NCI-H1436 treated with DMSO at 0.1 percent for 48 hours (cell line): ENCODE measurements at regions not wholly inside any gene's neighbourhood (a gene's known extent, or its start where the extent isn't known, plus 50 kb on each side); places are given as distances from the start of the nearest gene placed in this dataset.

Experiments
- DNase-seq: peaks from one replicate; lab custom pipeline; 2025; lab: John Stamatoyannopoulos, UW

DNA sequence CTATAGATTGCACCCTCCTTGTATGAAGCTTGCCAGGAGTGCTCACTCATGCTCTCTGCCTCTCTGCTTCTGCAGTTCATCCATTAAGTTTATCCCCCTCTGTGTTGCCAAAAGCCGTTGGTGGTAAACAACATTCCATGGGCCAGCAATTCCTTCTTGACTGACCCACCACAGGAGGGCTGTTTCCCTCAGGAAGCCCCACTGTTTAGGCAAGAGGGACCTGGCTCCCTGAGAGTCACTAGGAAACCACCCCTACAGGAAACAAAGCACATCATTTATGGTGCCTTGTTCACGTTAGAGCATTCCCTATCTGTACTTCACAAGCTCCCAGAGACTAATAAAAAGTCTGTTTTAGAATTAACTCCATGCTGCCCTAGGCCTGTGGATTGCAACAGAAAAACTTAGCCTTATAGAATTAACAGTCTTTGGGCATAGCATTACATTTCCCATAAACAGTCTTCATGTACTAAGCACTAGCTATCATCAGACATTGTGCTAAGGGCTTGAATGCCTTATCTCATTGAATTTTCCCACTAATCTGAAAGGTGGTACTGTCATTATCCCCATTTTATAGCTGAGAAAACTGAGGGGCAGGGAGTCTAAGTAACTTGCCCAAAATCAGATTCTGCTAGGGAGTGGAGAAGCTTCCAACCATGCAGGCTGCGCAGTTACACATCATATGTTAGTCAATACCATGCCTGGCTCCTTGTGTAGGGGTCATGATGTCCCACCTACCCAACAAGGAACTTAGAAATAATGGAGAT, 149.9 kb downstream of the SHQ1 start:
- no peak for DNase-seq

DNA sequence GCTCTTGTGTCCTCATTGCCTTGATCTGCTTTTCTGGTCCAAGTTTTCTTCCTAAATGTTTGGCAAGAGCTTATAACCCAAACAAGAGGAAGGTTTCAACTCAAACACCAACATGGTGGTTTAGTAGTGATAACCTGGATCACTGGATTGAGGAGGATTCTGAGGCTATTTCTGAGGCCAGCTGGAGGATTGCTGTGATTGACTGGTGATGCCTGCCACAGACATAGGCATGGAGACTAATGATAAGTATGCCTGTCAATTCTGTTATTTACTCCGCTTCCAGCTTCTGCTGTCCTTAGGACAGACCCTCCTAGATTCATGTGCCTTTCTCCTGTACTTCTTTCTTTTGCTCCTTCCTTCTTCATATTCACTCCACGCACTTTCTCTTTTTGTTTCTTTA, 150.5 kb downstream of the SHQ1 start:
- DNase-seq = no peak

DNA sequence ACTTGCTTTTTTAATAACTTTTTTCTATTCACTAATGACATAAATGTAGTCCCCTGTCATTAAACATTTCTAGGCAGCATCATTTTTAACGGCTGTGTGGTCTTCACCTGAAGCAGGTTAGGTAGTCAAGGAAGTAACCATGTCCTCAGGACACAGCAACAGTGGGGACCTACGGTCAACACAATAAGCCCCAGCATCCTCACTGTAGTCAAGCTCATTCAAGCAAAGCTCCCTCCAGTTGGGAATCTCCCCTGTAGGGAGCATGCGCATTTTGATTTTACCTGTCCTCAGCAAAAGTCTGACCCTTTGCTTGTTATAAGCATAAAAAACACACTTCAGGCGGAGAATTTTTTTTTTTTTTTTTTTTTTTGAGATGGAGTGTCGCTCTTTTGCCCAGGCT, 151.4 kb downstream of the SHQ1 start:
- no peak for DNase-seq

DNA sequence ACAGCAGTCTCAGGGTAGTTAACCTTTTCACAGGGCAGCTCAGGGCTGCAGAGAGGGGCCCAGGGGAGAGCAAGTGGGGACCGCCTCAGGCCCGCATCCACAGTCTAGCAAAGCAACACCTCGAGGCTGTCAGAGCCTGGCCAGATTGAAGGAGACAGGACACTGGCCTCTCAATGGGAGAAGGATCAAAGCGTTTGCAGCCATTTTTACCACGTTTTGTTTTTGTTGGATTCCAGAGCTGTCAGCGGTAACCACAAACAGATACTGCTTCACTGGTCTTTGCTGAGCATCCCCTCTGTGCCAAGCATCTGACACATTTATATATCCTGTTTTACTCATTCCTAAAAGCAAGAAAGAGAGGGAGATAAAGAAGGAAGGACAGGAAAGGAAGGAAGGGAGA, 153.8 kb downstream of the SHQ1 start:
- DNase-seq = no peak

DNA sequence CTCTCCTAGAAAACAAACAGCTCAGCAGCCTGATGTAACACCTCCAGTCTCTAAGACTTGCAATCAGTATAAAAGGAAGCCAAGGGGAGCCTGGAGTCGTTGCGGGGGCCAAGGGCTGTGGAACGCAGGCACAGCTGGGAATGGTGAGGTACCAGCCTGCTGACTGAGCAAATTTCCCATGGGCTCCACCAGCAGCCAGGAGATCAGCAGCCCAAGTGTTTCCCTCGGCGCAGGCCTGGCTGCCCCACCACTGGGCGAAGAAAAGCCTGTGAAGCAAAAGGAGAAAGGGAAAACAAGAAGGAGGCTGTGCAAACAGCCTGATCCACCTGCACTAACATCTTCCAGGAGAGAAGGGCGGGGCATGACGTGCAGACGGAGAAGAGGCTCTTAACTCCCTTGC, 155.3 kb downstream of the SHQ1 start:
- DNase-seq = no peak

DNA sequence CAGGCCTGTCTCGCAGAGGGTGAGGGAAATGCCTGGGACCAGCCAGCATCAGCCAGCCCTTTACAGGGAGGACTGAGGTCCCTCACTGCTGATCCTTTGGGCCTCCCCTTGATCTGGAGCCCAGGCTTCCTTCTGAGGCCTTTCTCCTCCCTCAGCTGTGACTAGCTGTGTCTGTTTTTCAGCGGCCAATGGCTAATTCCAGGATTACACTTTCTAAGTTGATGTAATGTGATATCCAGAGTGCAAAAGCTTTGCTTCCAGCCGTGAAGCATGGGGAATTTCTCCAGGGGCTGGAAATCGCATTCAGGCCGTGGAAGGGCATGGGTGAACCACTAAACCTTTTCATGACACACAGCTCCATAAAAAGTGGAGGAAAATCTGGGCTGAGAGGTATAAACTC, 157.6 kb downstream of the SHQ1 start:
- DNase-seq = no peak

DNA sequence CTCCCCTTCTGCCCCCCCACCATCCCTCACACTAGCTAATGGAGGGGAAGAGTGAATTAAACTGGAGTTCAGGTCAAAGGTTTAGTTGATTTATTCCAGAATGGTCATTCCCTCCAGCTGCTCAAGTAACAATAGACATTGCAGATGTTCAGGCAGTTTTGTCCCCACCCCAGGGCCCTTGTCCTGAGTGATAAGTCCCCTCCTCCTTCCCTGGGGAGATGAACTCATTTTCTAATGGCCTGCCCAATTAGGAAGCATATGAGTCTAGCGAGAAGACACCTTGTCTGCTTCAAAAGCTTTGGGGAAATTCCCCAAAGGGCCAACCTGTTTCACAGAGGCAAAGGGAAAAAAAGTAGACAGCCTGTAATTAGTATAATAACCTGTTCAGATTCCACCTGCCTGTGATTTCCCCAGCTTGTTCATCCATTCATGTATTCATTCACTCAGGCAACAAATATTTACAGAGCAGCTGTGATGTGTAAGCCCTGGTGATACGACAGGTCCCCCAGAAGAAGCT, 165.3 kb downstream of the SHQ1 start:
- DNase-seq = peak; percentile 84

DNA sequence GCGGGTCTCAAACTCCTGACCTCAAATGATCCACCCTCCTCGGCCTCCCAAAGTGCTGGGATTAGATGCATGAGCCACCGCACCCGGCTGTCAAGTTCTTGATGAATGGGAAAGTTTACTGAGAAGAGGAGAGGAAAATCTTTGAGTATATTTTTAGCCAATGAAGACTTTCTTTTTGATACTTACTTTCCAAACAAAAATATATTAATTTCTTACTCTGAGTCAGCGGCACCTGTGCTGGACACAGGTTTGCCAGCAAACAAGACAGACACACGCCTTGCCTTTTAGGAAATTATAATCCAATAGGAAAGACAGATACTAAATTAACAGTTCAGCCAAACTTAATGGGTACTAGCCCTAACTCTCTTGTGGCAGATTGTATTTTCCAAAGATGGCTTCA, 166.6 kb downstream of the SHQ1 start:
- no peak for DNase-seq

DNA sequence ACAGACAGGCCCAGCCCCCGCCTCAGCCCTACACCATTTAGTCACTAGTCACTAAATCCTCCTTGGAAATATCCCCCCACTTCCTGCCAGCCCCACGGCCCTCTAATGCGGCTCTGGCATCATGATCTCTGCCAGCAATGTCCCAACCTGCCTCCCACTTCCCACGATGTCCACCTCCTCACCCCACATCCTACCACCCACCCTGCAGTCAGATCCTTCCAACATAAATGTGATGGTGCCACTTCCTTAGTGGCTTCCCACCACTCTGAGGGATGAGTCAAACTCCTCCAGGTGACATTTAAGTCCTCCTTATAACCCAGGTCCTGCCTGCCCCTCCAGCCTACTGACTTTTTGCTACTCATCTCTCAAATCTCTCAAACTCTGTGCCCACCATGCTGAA, 167.5 kb downstream of the SHQ1 start:
- no peak for DNase-seq

DNA sequence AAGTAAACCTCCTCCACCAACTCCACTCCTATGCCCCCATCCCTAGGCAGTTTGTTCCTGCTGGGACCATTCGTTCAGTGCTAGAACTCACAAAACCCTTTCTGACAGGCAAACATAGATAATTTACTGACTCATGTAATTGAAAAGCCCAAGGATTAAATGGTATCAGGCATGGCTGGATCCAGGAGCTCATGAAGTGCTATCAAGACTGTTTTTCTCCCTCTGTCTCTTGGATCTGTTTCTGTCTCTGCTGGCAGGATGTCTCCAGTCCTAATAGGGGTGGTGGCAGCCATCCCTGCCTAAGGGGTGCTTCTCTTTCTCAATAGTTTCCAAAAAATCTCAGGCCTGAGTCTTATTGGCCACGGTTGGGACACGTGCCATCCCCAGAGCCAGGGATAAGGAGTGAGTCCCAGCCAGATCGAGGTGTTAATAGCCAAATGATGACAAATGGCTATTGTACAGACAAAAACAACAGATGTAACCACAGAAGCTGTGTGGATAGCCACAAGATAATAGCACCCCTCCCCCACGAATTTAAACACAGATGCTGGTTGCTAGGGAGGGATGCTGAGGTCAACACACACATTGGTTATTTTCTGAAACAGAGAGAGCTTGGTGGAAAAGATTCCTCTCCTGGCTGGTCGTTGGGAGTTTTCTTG, 168.6 kb downstream of the SHQ1 start:
- DNase-seq = no peak

DNA sequence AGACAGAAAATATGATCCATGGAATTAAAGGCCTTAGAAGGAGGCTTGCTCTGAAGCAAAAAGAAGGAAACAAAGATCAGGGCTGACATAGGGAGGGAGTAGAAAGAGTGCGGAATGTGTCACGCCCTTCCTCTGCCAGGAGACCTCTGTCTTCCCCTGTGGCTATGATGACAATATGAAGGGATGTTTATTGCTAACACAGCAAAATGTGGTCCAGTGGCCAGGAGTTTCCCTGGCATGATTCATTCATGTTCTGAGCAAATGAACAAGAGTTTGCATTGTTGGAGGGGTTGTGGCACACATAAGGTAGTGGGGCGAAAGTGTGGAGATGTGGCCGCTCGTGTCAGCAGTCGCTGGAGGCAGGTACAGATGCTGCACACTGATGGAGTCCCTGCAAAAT, 169.4 kb downstream of the SHQ1 start:
- no peak for DNase-seq

DNA sequence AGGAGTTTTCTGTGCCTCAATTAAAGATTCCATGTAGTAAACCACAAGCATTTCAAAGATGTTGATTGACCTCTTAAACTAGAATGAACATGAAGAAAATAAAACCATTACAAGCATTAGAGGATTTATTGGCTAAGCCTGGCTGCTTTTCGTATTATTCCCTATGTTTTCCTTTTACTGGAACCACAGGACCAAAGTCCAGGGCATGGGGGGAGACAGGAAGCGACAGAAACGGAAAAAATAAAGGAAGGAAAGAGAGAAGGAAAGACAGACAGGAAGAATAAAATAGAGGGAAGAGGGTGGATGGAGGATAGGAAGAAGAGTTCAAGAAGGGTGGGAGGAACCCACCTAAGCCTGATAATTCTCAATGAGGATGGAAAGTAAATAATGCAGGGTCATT, 169.9 kb downstream of the SHQ1 start:
- DNase-seq = no peak

DNA sequence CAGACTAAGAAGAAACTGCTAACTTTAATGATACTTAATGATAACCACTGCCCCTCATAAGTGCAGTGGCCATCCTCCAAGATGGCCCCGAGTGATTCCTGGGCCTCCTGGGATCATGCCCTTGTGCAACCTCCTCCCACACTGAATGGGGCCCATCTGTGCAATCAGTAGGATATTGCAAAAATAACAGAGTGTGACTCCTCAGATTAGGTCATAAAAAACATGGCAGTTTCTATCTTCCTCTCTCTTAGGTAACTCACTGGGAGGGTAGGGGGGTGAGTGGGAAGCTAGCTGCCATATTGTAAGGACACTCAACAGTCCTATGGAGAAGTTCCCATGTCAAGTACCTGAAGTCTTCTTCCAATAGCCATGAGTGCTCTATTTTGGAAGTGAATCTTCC, 173.0 kb downstream of the SHQ1 start:
- no peak for DNase-seq

DNA sequence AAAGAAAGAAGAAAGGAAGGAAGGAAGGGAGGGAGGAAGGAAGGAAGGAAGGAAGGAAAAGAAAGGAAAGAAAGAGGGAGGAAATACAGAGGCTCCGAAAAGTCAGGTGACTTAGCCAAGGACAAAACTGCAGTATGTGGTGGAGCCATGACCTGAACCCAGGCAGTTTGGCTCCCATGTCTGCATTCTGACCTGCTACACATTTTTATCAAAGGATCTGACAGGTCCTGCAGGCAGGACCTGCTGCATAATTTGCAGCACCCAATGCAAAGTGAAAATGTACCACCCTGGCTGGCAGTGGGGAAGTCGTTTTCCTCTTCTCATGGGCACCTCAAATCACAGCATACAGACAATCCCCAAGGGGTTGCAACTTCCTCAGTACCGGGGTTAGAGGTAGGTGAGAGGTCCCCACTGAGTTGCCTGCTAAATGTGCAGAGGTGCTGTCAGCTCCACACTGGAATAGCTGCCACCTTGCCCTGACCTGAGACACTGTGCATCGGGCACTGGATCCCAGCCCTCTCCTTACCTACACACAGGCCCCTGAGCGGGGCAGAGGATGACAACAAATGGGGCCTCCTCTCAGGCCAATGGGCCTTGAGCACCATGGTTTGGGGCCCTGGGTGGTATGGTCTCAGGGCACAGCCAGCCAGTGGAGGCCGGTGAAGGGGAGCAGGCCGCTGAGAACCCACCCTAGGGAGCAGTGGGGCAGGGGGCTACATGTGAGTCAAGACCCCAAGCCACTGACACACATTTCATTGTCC, 175.1 kb downstream of the SHQ1 start:
- no peak for DNase-seq

DNA sequence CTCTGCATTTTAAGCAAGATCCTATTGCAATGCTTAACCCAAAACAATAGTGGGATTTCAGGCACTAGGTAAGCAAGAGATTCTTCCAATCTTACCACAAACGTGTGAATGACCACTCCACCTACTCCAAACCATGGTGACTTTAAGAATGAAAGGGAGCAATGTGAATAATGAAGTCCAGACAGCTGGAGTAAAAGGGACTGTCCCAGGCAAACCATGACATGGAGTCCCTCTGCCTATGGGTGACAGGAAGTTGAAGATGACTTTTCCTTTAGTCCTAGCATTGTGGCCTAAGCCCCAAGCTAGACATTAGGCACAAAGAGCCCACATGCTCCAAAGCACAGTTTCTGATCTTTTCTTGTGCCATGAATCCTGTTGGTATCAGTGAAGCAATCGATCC, 179.0 kb downstream of the SHQ1 start:
- DNase-seq = no peak

DNA sequence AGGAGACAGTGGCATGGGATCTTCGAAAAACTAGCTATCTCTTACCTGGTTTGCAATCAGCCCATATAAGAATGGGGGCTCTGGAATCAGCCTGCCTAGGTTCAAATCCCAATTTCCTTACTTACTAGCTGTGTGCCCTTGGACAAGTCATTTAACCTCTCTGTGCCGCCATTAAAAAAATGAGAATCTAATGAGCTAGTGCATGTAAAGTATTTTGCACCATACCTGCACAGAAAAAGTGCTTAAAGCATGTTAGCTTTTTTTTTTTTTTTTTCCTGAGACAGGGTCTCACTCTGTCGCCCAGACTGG, 181.8 kb downstream of the SHQ1 start:
- DNase-seq = no peak

DNA sequence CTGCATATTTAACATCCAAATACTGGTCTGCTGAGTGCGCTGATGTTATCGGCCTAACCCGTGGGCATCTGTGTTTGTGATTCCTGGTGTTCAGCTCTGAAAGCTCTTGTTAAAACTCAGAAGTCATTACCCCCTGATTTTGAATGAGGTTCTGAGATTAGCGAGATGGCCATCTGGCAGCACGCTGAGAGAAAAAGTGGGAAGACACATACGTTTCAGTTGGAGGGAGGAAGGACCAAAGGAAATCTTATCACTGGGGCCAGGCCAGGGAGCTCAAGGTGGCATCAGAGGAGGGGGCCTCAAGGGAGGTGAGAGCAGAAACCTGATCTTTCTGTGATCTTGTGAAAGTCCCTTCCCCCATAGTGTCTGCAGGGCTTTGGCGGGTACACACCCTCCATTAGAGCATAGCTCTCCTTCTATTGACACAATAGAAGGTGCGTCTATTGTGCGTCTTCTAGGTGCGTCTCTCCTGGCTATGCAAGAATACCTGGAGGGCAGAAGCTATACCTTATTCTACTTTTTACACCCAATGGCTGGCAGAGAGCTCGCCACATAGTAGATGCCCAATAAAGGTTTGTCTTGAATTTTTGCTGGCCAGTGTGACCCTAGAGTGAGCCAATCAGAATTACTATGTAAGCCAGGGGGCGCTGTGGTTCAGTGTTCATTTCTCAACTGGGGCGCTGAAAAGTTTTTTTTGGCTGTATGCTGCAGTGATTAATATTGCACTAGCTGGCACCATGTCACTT, 182.4 kb downstream of the SHQ1 start:
- DNase-seq = no peak

DNA sequence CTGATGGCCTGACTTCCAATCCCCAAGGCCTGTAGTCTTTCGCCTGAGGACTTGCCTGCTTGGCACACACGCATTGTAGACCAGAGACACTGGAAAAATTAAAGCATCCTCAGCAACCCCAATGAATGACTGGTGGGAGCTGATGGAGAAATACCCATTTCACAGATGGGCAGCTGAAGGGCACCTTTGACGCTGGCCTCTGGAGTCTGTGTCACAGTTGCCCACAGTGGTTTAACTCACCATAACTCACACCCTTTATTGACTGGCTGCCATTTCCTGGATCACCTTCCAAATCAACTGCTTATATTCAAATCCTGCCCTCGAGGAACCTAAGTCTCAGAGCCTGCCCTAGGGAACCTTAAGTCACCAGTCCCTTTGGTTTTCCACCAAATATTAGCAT, 183.1 kb downstream of the SHQ1 start:
- no peak for DNase-seq

DNA sequence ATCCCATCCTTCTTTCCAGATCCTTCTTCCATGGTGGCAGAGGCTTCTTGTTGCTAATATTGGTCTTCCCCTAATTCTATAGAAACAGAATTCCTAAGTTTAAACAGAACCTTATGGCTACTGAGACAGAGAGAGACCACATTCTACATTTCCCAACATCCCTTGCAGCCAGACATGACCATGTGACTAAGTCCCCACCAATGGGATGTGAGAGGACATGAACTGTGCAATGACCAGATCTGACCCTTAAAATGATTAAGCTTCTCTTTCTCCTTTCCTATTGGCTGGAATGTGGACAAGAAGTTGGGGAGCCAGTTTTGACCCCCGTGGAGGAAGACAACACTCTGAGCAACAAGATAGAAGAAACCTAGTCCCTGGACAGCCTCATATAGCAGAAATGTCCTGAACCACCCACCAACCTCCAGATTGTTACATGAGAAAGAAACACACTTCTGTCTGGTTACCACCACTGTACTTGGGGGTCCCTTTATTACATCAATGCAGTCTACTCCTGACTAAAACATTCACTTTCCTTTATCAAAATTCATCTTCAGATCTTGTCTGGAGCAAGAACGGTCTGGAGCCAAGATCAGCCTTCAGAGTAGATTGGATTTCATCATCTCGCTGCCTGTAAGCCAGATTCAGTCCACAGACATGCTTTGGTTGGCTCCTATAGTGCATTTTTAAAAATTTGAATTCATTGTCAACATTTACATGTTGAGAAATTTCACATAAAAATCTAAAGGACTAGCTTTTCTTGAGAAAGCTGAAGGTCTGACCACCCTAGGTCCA, 183.9 kb downstream of the SHQ1 start:
- no peak for DNase-seq

DNA sequence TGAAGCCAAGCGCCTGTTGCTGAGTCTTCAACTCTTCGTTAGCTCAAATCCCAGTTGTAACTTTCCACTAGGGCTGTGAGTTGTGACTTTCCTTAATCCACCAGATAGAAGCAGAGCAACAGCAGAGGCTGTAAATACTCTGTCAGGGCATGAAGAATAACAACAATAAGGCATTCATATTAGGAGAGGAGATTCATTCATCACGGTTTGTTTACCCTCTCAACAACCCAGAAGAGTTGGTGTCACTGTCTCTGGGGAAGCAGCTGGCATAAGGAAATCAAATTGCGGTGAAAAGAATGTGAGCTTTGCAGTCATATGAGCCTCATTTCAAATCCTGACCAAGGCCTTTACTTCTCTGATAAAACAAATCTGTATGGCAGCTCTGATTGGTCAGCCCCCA, 184.8 kb downstream of the SHQ1 start:
- peak; percentile 74 for DNase-seq

DNA sequence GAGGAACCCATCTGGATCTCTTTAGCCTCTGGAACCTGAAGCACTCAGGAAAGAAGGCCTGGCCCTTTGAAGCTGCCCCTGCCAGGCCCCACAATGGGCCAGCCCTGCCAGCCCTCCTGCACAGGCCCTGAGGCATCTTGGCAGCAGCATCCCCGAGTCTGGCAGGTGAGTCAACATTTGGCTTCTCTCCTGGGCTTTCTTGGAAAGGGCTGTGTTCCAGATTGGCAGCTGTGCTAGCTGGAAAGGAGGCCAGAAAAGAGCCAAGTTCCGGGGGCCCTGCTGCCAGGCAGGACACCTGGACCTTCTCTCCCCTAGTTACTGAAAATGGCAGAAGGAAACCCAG, 187.2 kb downstream of the SHQ1 start:
- peak; percentile 24 for DNase-seq
